K562 (cell line): ENCODE measurements at regions not wholly inside any gene's neighbourhood (a gene's known extent, or its start where the extent isn't known, plus 50 kb on each side); places are given as distances from the start of the nearest gene placed in this dataset.

Experiments used
- CBX5 ChIP-seq: IDR thresholded peaks from 2 replicates; pipeline ENCODE4 v1.6.1; 2014; ENCODE audit warnings: low read depth, borderline replicate concordance
- CTCF ChIP-seq, 3 experiments: IDR thresholded peaks in 2 of 3; conservative IDR thresholded peaks in 1 of 3; 2 replicates each; pipeline ENCODE4 v1.5.1; 2011 to 2012; ENCODE audit warnings: low read length in 3 of 3, mild to moderate bottlenecking in 3 of 3, control low read depth in 2 of 3, improper control_type of control experiment in 1 of 3, inconsistent platforms in 1 of 3, low read depth in 1 of 3, mixed read lengths in 1 of 3, moderate library complexity in 1 of 3; ENCODE audit not compliant: insufficient read depth in 2 of 3
- E2F4 ChIP-seq: sonication (generic); formaldehyde crosslinking; IDR thresholded peaks from 2 replicates; pipeline ENCODE4 v1.8.0; 2022; ENCODE audit warnings: mild to moderate bottlenecking, low read depth, missing genetic modification reagents
- EP300 ChIP-seq: IDR thresholded peaks from 2 replicates; pipeline ENCODE4 v1.6.1; 2012; ENCODE audit warnings: low read length, improper control_type of control experiment
- FOXM1 ChIP-seq, 2 experiments: fragments of 450-650 bp in 1 of 2; sonication (generic) in 1 of 2; formaldehyde crosslinking in 1 of 2; IDR thresholded peaks; 2 replicates each; pipeline versions ENCODE4 v1.6.1 to v1.9.0; 2017 to 2022; ENCODE audit warnings: low read depth in 2 of 2, mild to moderate bottlenecking in 2 of 2, missing genetic modification reagents in 1 of 2, moderate library complexity in 1 of 2
- POLR2A ChIP-seq: fragments of 450-650 bp; conservative IDR thresholded peaks from 2 replicates; pipeline ENCODE4 v1.6.1; 2016
- PRPF4 ChIP-seq: fragments of 200-400 bp; formaldehyde crosslinking; IDR thresholded peaks from one replicate; pipeline ENCODE4 v1.6.1; 2017; ENCODE audit warnings: low read length, low read depth, mild to moderate bottlenecking; ENCODE audit not compliant: insufficient read depth, poor library complexity, severe bottlenecking
- TAF1 ChIP-seq: IDR thresholded peaks from 2 replicates; pipeline ENCODE4 v1.6.1; 2011; ENCODE audit warnings: mild to moderate bottlenecking, low read length, moderate library complexity; ENCODE audit not compliant: insufficient read depth, control insufficient read depth, severe bottlenecking; ENCODE audit errors: extremely low read depth
- ZKSCAN3 ChIP-seq: fragments of 250-450 bp; sonication (Bioruptor Pico); IDR thresholded peaks from 2 replicates; pipeline ENCODE4 v1.4.0; 2020
- ZNF274 ChIP-seq: IDR thresholded peaks from 2 replicates; pipeline ENCODE4 v1.6.1; 2011; ENCODE audit warnings: low read depth, mild to moderate bottlenecking, low read length, moderate library complexity, borderline replicate concordance

- TF ChIP-seq CTCF (IDR thresholded peaks at IDR 0.05 in 2 of 3, conservative IDR thresholded peaks at IDR 0.05 in 1 of 3; ENCODE audit: insufficient read depth in 2 of 3, low read depth in 1 of 3, low read length in 3 of 3) = no peak
- no peak for TF ChIP-seq CBX5
- TF ChIP-seq EP300 = no peak
- no peak for TF ChIP-seq ZKSCAN3 (CRISPR knock-in tag)
- TF ChIP-seq POLR2A = no peak
- no peak for TF ChIP-seq PRPF4
- TF ChIP-seq E2F4 (CRISPR knock-in tag) = no peak
- TF ChIP-seq FOXM1 (IDR thresholded peaks at IDR 0.05; ENCODE audit: low read depth) = no peak
- no peak for TF ChIP-seq FOXM1 (CRISPR knock-in tag; IDR thresholded peaks at IDR 0.05; ENCODE audit: low read depth)
- no peak for TF ChIP-seq ZNF274
- TF ChIP-seq TAF1 = no peak
These were observed 457.5 kb upstream of the FANCL start for GRCh38 chr2:58698620-58699019.
